Epithelial cell of esophagus (primary cell): ENCODE measurements at regions not wholly inside any gene's neighbourhood (a gene's known extent, or its start where the extent isn't known, plus 50 kb on each side); places are given as distances from the start of the nearest gene placed in this dataset.

Experiments used
- DNase-seq: peaks from one replicate; pipeline ENCODE4 v3.0.0; 2010; ENCODE audit warnings: low read depth
- H3K4me3 ChIP-seq: 2 replicates; pipeline ENCODE4 v1.5.1; 2011; ENCODE audit warnings: mild to moderate bottlenecking, low read length, control low read depth
- TF ChIP-seq, protein P1 (sequence below): IDR thresholded peaks from 2 replicates; pipeline ENCODE4 v1.5.1; 2011; ENCODE audit warnings: low read depth, mild to moderate bottlenecking, low read length, control low read depth, inconsistent platforms; ENCODE audit not compliant: insufficient read depth; ENCODE audit errors: missing control alignments

DNA sequence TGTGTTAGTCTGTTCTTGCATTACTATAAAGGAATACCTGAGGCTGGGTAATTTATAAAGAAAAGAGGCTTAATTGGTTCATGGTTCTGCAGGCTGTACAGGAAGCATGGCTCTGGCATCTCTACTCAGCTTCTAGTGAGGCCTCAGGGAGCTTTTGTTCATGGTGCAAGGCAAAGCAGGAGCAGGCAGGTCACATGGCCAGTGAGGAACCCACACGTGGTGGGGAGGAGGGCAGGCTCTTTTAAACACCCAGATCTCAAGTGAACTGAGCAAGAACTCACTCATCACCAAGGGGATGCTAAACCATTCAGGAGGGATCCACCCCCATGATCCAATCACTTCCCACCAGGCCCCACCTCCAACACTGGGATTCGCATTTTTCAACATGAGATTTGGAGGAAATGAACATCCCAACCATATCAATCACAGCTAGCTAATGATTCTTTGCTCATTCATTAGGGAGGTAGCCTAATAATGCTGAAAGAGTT is 51.4 kb upstream of the RAP1A start:
- no peak for DNase-seq
- no peak overlapping the region for H3K4me3 ChIP-seq
- TF ChIP-seq, protein P1, sequence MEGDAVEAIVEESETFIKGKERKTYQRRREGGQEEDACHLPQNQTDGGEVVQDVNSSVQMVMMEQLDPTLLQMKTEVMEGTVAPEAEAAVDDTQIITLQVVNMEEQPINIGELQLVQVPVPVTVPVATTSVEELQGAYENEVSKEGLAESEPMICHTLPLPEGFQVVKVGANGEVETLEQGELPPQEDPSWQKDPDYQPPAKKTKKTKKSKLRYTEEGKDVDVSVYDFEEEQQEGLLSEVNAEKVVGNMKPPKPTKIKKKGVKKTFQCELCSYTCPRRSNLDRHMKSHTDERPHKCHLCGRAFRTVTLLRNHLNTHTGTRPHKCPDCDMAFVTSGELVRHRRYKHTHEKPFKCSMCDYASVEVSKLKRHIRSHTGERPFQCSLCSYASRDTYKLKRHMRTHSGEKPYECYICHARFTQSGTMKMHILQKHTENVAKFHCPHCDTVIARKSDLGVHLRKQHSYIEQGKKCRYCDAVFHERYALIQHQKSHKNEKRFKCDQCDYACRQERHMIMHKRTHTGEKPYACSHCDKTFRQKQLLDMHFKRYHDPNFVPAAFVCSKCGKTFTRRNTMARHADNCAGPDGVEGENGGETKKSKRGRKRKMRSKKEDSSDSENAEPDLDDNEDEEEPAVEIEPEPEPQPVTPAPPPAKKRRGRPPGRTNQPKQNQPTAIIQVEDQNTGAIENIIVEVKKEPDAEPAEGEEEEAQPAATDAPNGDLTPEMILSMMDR: no peak
